ENCODE measurements at regions not wholly inside any gene's neighbourhood (a gene's known extent, or its start where the extent isn't known, plus 50 kb on each side); places are given as distances from the start of the nearest gene placed in this dataset.

- ChIA-PET POLR2A (ENCODE audit: partially characterized antibody) (no interaction called here), CTCF (ENCODE audit: partially characterized antibody) (no interaction called here)
- no peaks in the 10 kb centered on the region; a peak in 1 of 8 replicates for H3K36me3 ChIP-seq (ENCODE audit: control insufficient read depth in 2 of 4, insufficient read depth in 4 of 4, low read length in 3 of 4)
- H3K4me1 ChIP-seq (replicated peaks in 1 of 4; ENCODE audit: control insufficient read depth in 3 of 4, insufficient read depth in 4 of 4, low read length in 3 of 4): no peaks in the 10 kb centered on the region
- FAIRE-seq (no peak), DNase-seq (ENCODE audit: low read depth in 1 of 2, low spot score in 2 of 2) (no peak)
- no peak overlapping the region for H2AFZ ChIP-seq (ENCODE audit: low read length)
- H2BK120ac ChIP-seq (replicated peaks; ENCODE audit: low read depth, low read length): no peak overlapping the region
- no peak overlapping the region for H2BK15ac ChIP-seq (ENCODE audit: low read length)
- no peaks in the 10 kb centered on the region for H3K79me2 ChIP-seq (ENCODE audit: control insufficient read depth in 1 of 2, insufficient read depth in 2 of 2, low read length in 2 of 2)
- H2AK5ac ChIP-seq (ENCODE audit: low read depth, low read length): no peak overlapping the region
- H3K23ac ChIP-seq (ENCODE audit: insufficient read length): no peak overlapping the region
- no peak overlapping the region for H3K4me3 ChIP-seq (ENCODE audit: extremely low read depth in 1 of 4, insufficient read depth in 2 of 4, low read depth in 3 of 4, low read length in 4 of 4)
- H4K5ac ChIP-seq (ENCODE audit: insufficient read length, low read depth, low read length): no peak overlapping the region
- no peaks in the 10 kb centered on the region for H4K20me1 ChIP-seq (replicated peaks in 1 of 2; ENCODE audit: control insufficient read depth in 1 of 2, insufficient read depth in 2 of 2, low read length in 2 of 2)
- WGBS, 2 experiments (ENCODE audit: extremely low coverage in 1 of 2, insufficient coverage in 1 of 2, insufficient read length in 1 of 2, insufficient replicate concordance in 2 of 2, low coverage in 1 of 2, low lambda C conversion rate in 2 of 2, missing lambda C conversion rate in 1 of 2): 86% methylated on average over 3 of the region's 3 CpGs; no CpG with 5 or more reads in 1 of the 2 experiments
- no peak overlapping the region for H2BK5ac ChIP-seq (ENCODE audit: low read depth, low read length)
- no peak overlapping the region for H2BK12ac ChIP-seq (ENCODE audit: low read depth, low read length)
- no peak for TF ChIP-seq ATF3 (IDR thresholded peaks at IDR 0.05; ENCODE audit: insufficient read depth, low read depth, low read length)
- TF ChIP-seq ASH2L (IDR thresholded peaks at IDR 0.05; ENCODE audit: low read length): no peak
- no peak for TF ChIP-seq CHD1 (IDR thresholded peaks at IDR 0.05; ENCODE audit: low read depth, low read length)
- TF ChIP-seq EGR1 (IDR thresholded peaks at IDR 0.05; ENCODE audit: borderline replicate concordance, low read depth, low read length): no peak
- peak; percentile 68; the same call in 1 of the 2 replicates for TF ChIP-seq CEBPB (IDR thresholded peaks at IDR 0.05; ENCODE audit: low read depth, low read length)
- H3K18ac ChIP-seq (ENCODE audit: extremely low read depth, low read length): no peak overlapping the region
- no peaks in the 10 kb centered on the region; the same call in 1 of the 2 replicates for H3K23me2 ChIP-seq (ENCODE audit: low read depth, low read length)
- no peak overlapping the region for H3K56ac ChIP-seq (replicated peaks; ENCODE audit: insufficient read length, low read depth, low read length)
- H4K8ac ChIP-seq (ENCODE audit: extremely low read depth, insufficient read depth, low read length): no peak overlapping the region
- no peak overlapping the region for H3K4ac ChIP-seq (replicated peaks; ENCODE audit: insufficient read length, low read depth, low read length)
- no peak overlapping the region for H3K9ac ChIP-seq (replicated peaks in 1 of 4; ENCODE audit: extremely low read depth in 1 of 4, low read depth in 3 of 4, low read length in 3 of 4)
- no peak overlapping the region for H2BK20ac ChIP-seq (ENCODE audit: low read length)
- no peaks in the 10 kb centered on the region for H3K27me3 ChIP-seq (replicated peaks in 1 of 4; ENCODE audit: control insufficient read depth in 3 of 4, extremely low read depth in 1 of 4, insufficient read depth in 3 of 4, low read length in 3 of 4)
- H3K14ac ChIP-seq (ENCODE audit: insufficient read length): no peak overlapping the region
- H3K79me1 ChIP-seq (ENCODE audit: low read depth, low read length): no peaks in the 10 kb centered on the region
- H3K4me2 ChIP-seq (ENCODE audit: insufficient read depth in 1 of 2, low read depth in 2 of 2, low read length in 2 of 2): no peak overlapping the region
- H3K9me3 ChIP-seq (ENCODE audit: insufficient read depth in 2 of 2, low read depth in 1 of 2, low read length in 1 of 2): no peaks in the 10 kb centered on the region
- H3K27ac ChIP-seq (ENCODE audit: low read depth, low read length): no peak overlapping the region
- H4K91ac ChIP-seq (replicated peaks; ENCODE audit: insufficient read length, low read length): no peak overlapping the region
These were observed 440.9 kb downstream of the HACE1 start for GRCh38 chr6:104418839-104419238.

All from H1 (cell line).